ENCODE measurements at regions not wholly inside any gene's neighbourhood (a gene's known extent, or its start where the extent isn't known, plus 50 kb on each side); places are given as distances from the start of the nearest gene placed in this dataset.
"Not testable (repeated sequence)": the region's sequence is repeated elsewhere in the genome, so short reads cannot be mapped to it uniquely, and the experiment has no call there.

GRCh38 chr4:10841697-10842096, 157.1 kb upstream of the CLNK start:
- Histone ChIP-seq H3K27me3 (no peaks in the 10 kb centered on the region), H3K27ac (no peak overlapping the region), H3K4me3 (no peak overlapping the region), H3K4me1 (no peaks in the 10 kb centered on the region), H3K9me3 (no peaks in the 10 kb centered on the region), H3K36me3 (no peaks in the 10 kb centered on the region)
- DNase-seq = no peak
- intact Hi-C loops (cut with DNase I) = no loop called here
- 78 to 86% methylated on average over 4 of the region's 4 CpGs for WGBS, 2 donors
- TF ChIP-seq CTCF (IDR thresholded peaks at IDR 0.05) = no peak
- TF ChIP-seq POLR2A (IDR thresholded peaks at IDR 0.05) = no peak

- Histone ChIP-seq H3K27ac (no peak overlapping the region), H3K4me1 (no peaks in the 10 kb centered on the region), H3K36me3 (no peaks in the 10 kb centered on the region), H3K9me3 (no peaks in the 10 kb centered on the region), H3K27me3 (no peaks in the 10 kb centered on the region), H3K4me3 (no peak overlapping the region)
- DNase-seq = no peak
- TF ChIP-seq CTCF (IDR thresholded peaks at IDR 0.05) (no peak), POLR2A (IDR thresholded peaks at IDR 0.05) (no peak)
- WGBS, 2 donors = 76 to 93% methylated on average over 2 to 3 of the region's 3 CpGs
- intact Hi-C loops (cut with DNase I) = no loop called here
Observed at GRCh38 chr4:10837151-10837550, 152.6 kb upstream of the CLNK start.

DNA sequence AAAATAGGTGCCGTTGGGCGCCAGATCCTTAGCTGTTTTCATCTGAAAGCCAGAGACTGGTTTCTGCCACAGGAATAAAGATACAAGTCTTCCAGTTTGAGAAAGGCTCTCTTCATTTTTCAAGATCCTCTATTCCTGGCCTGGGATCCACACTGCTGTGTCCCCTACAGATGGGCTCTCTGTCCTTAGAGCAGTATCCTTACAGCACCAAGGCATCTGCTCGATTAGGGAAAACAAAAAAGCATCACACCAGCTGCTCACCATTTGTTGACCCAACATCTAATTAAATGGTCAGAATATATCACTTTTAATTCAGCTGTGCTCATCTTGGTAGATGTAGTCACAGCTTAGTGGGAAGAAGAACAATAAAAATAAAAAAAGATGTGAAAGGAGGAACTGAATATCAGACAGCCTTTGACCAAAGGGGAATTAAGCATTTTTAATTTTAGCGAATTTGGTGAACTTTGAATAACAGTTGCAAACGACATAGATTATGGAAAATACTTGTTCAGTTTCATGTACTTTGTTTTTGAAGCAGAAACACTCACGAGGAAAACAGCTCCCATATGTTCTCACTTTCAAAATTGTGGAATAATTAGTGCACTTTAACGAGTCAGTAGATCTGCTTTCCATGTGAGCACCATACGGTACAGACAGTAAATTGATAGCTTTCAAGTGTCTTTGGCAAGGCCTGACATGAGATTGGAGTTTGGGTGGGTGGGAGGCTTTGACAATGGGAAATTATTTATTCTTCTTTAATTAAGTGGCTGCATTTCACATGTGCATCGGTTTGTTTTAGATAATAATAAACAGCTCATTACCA, 148.4 kb upstream of the CLNK start:
- 55 to 63% methylated on average over 9 of the region's 9 CpGs for WGBS, 2 donors
- Histone ChIP-seq H3K9me3 (no peaks in the 10 kb centered on the region), H3K27ac (no peak overlapping the region), H3K4me3 (no peak overlapping the region), H3K4me1 (no peaks in the 10 kb centered on the region), H3K36me3 (no peaks in the 10 kb centered on the region), H3K27me3 (no peaks in the 10 kb centered on the region)
- TF ChIP-seq POLR2A (IDR thresholded peaks at IDR 0.05) (no peak), CTCF (IDR thresholded peaks at IDR 0.05) (no peak)
- intact Hi-C loops (cut with DNase I) = no loop called here
- no peak for DNase-seq

DNA sequence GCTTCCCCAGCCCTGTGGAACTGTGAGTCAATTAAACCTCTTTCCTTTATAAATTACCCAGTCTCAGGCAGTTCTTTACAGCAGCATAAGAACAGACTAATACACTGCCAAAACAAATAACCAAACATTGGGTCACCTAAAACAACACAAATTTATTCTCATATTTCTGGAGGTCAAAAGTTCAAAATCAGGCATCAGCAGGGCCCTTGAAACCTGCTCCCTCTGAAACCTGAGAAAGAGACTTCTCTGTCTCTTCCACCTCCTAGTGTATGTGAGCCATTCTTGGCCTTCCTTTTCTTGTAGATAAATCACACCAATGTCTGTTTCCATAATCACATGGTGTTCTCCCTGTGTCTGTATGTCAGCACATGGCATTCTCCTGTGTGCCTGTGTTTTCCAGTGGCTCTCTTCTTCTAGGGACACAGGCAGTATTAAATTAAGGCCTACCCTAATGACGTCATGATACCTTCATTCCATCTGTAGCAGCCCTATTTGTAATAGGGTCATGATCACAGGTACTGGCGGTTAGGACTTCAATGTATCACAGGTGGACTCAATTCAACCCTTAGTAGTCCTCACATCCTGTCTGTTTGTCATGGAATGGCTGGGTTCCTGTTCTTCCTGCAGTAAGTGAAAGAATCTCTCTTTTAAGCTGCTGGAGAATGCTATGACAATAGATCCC, 147.3 kb upstream of the CLNK start:
- no peak for DNase-seq
- no peak overlapping the region for H3K27ac ChIP-seq
- whole genome bisulfite sequencing, 2 donors = 60 to 65% methylated on average over 2 of the region's 2 CpGs
- H3K4me3 ChIP-seq = no peak overlapping the region
- no peaks in the 10 kb centered on the region for H3K27me3 ChIP-seq
- no peaks in the 10 kb centered on the region for H3K4me1 ChIP-seq
- no peaks in the 10 kb centered on the region for H3K36me3 ChIP-seq
- TF ChIP-seq CTCF (IDR thresholded peaks at IDR 0.05) = no peak
- no peak for TF ChIP-seq POLR2A (IDR thresholded peaks at IDR 0.05)
- intact Hi-C loops (cut with DNase I) = no loop called here
- H3K9me3 ChIP-seq = no peaks in the 10 kb centered on the region

DNA sequence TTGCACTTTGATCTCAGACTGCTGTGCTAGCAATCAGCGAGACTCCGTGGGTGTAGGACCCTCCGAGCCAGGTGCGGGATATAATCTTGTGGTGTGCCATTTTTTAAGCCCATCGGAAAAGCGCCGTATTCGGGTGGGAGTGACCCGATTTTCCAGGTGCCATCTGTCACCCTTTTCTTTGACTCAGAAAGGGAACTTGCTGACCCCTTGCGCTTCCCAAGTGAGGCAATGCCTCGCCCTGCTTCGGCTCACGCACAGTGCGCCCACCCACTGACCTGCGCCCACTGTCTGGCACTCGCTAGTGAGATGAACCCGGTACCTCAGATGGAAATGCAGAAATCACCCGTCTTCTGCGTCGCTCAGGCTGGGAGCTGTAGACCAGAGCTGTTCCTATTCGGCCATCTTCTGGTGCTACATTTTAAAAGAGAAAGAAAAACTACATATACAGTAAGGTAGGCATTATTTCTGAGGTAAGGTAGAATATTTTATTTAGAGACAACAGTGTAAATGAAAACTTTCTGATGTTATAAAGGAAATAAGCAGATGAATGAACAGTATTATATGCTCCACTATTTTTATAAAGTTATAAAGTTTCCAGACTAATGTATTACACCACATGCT, 144.5 kb upstream of the CLNK start:
- H3K36me3 ChIP-seq; H3K4me3 ChIP-seq; H3K4me1 ChIP-seq; H3K27ac ChIP-seq; DNase-seq; H3K9me3 ChIP-seq; H3K27me3 ChIP-seq; intact Hi-C loops (cut with DNase I): not testable (repeated sequence)
- WGBS, 2 donors = 90 to 96% methylated on average over 15 to 19 of the region's 21 CpGs
